ENCODE measurements at regions not wholly inside any gene's neighbourhood (a gene's known extent, or its start where the extent isn't known, plus 50 kb on each side); places are given as distances from the start of the nearest gene placed in this dataset.

DNA sequence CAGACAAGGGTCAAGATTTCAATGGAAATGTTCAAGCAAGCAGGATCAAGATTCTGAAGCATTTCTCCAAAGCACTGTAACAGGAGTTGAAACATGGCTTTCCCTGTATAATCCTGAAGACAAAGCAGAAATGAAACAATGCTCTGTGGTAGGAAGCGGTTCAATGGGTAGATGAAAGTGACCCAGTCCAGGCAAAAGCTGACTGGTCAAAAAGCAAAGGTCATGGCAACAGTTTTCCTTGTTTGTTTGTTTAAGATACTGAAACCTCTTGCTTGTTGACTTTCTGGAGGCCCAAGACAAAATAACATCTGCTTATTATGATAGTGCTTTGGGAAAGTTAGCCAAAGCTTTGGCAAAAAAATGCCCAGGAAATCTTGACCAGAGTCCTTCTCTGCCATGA, 1343.9 kb upstream of the PCDH9 start:
- TF ChIP-seq, protein P1, sequence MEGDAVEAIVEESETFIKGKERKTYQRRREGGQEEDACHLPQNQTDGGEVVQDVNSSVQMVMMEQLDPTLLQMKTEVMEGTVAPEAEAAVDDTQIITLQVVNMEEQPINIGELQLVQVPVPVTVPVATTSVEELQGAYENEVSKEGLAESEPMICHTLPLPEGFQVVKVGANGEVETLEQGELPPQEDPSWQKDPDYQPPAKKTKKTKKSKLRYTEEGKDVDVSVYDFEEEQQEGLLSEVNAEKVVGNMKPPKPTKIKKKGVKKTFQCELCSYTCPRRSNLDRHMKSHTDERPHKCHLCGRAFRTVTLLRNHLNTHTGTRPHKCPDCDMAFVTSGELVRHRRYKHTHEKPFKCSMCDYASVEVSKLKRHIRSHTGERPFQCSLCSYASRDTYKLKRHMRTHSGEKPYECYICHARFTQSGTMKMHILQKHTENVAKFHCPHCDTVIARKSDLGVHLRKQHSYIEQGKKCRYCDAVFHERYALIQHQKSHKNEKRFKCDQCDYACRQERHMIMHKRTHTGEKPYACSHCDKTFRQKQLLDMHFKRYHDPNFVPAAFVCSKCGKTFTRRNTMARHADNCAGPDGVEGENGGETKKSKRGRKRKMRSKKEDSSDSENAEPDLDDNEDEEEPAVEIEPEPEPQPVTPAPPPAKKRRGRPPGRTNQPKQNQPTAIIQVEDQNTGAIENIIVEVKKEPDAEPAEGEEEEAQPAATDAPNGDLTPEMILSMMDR (IDR thresholded peaks at IDR 0.05; ENCODE audit: low read depth, low read length) = no peak
- no peak for TF ChIP-seq EZH2phosphoT487 (IDR thresholded peaks at IDR 0.05; ENCODE audit: low read depth)
